Liver (tissue), 8 donors: ENCODE measurements at regions not wholly inside any gene's neighbourhood (a gene's known extent, or its start where the extent isn't known, plus 50 kb on each side); places are given as distances from the start of the nearest gene placed in this dataset.

Experiments used
- DNase-seq: peaks from one replicate; pipeline ENCODE4 v3.0.0-alpha.2; 2017; ENCODE audit warnings: low spot score
- H3K27ac ChIP-seq, 2 donors: one replicate each; pipeline ENCODE4 v1.7.0; 2013; ENCODE audit warnings: inconsistent platforms in 2 of 2, low read length in 2 of 2, control low read depth in 1 of 2, low read depth in 1 of 2, mild to moderate bottlenecking in 1 of 2
- H3K27me3 ChIP-seq, 4 donors: one replicate each; pipeline versions ENCODE4 v1.6.1 to v1.7.0; 2013; ENCODE audit warnings: low read length in 3 of 4, inconsistent platforms in 1 of 4, mild to moderate bottlenecking in 1 of 4, moderate library complexity in 1 of 4; ENCODE audit not compliant: control insufficient read depth in 4 of 4, insufficient read depth in 4 of 4
- H3K36me3 ChIP-seq, 4 donors: one replicate each; pipeline versions ENCODE4 v1.6.1 to v1.7.0; 2013; ENCODE audit warnings: low read length in 3 of 4, mild to moderate bottlenecking in 3 of 4, low read depth in 1 of 4, moderate library complexity in 1 of 4; ENCODE audit not compliant: control insufficient read depth in 4 of 4, insufficient read depth in 3 of 4
- H3K4me1 ChIP-seq, 4 donors: one replicate each; pipeline versions ENCODE4 v1.6.1 to v1.7.0; 2013; ENCODE audit warnings: low read length in 3 of 4, mild to moderate bottlenecking in 3 of 4, moderate library complexity in 1 of 4; ENCODE audit not compliant: control insufficient read depth in 4 of 4, insufficient read depth in 4 of 4
- H3K4me3 ChIP-seq, 3 donors: one replicate each; pipeline versions ENCODE4 v1.6.1 to v1.7.0; 2013; ENCODE audit warnings: low read length in 3 of 3, control low read depth in 1 of 3, low read depth in 1 of 3, mild to moderate bottlenecking in 1 of 3
- H3K9ac ChIP-seq, 2 donors: one replicate each; pipeline ENCODE4 v1.7.0; 2013; ENCODE audit warnings: low read length in 2 of 2, mild to moderate bottlenecking in 2 of 2, moderate library complexity in 2 of 2, control low read depth in 1 of 2, low read depth in 1 of 2
- H3K9me3 ChIP-seq, 4 donors: one replicate each; pipeline versions ENCODE4 v1.6.1 to v1.7.0; 2013; ENCODE audit warnings: low read length in 3 of 4; ENCODE audit not compliant: control insufficient read depth in 4 of 4
- EGR1 ChIP-seq, 2 donors: IDR thresholded peaks; 2 replicates each; pipeline ENCODE4 v1.6.1; 2016 to 2018; ENCODE audit warnings: antibody characterized with exemption in 2 of 2, low read depth in 2 of 2
- FOXA1 ChIP-seq: IDR thresholded peaks from 2 replicates; pipeline ENCODE4 v1.6.1; 2016; ENCODE audit warnings: antibody characterized with exemption
- FOXA2 ChIP-seq: IDR thresholded peaks from 2 replicates; pipeline ENCODE4 v1.6.1; 2016; ENCODE audit warnings: antibody characterized with exemption
- GABPA ChIP-seq, 2 donors: IDR thresholded peaks in 1 of 2; conservative IDR thresholded peaks in 1 of 2; 2 replicates each; pipeline ENCODE4 v1.6.1; 2016; ENCODE audit warnings: antibody characterized with exemption in 2 of 2, mild to moderate bottlenecking in 1 of 2, moderate library complexity in 1 of 2
- HNF4A ChIP-seq, 2 donors: conservative IDR thresholded peaks; 2 replicates each; pipeline ENCODE4 v1.6.1; 2016; ENCODE audit warnings: antibody characterized with exemption in 2 of 2, mild to moderate bottlenecking in 2 of 2
- HNF4G ChIP-seq: IDR thresholded peaks from 2 replicates; pipeline ENCODE4 v1.6.1; 2016; ENCODE audit warnings: antibody characterized with exemption
- JUND ChIP-seq, 2 donors: IDR thresholded peaks; 2 replicates each; pipeline ENCODE4 v1.6.1; 2016; ENCODE audit warnings: antibody characterized with exemption in 2 of 2
- NR2F2 ChIP-seq: IDR thresholded peaks from 2 replicates; pipeline ENCODE4 v1.6.1; 2016; ENCODE audit warnings: antibody characterized with exemption
- RAD21 ChIP-seq, 2 donors: IDR thresholded peaks; 2 replicates each; pipeline ENCODE4 v1.6.1; 2016; ENCODE audit warnings: antibody characterized with exemption in 2 of 2, mild to moderate bottlenecking in 2 of 2
- RXRA ChIP-seq, 2 donors: IDR thresholded peaks; 2 replicates each; pipeline ENCODE4 v1.6.1; 2017 to 2018; ENCODE audit warnings: antibody characterized with exemption in 2 of 2, mild to moderate bottlenecking in 1 of 2
- SP1 ChIP-seq: IDR thresholded peaks from 2 replicates; pipeline ENCODE4 v1.6.1; 2018; ENCODE audit warnings: antibody characterized with exemption, mild to moderate bottlenecking
- TAF1 ChIP-seq: conservative IDR thresholded peaks from 2 replicates; pipeline ENCODE4 v1.6.1; 2016; ENCODE audit warnings: antibody characterized with exemption, mild to moderate bottlenecking
- YY1 ChIP-seq: IDR thresholded peaks from 2 replicates; pipeline ENCODE4 v1.6.1; 2016; ENCODE audit warnings: antibody characterized with exemption, mild to moderate bottlenecking
- WGBS: extraction: QIAGEN DNeasy Blood & Tissue Kit; methylation state at CpG from one replicate; pipeline ENCODE4 v1.1.7; 2013; 5-methylcytosine and 5-hydroxymethylcytosine counted together
- TF ChIP-seq, protein P1 (sequence below): IDR thresholded peaks from 2 replicates; pipeline ENCODE4 v1.6.1; 2016; ENCODE audit warnings: antibody characterized with exemption, mild to moderate bottlenecking
- TF ChIP-seq, protein P2 (sequence below): IDR thresholded peaks from 2 replicates; pipeline ENCODE4 v1.6.1; 2016; ENCODE audit warnings: antibody characterized with exemption
- TF ChIP-seq, protein P3 (sequence below): IDR thresholded peaks from 2 replicates; pipeline ENCODE4 v1.6.1; 2016; ENCODE audit warnings: antibody characterized with exemption
- TF ChIP-seq, protein P4 (sequence below): IDR thresholded peaks from 2 replicates; pipeline ENCODE4 v1.6.1; 2016; ENCODE audit warnings: antibody characterized with exemption
- TF ChIP-seq, protein P5 (sequence below): fragments of 150-350 bp; IDR thresholded peaks from 2 replicates; pipeline ENCODE4 v1.5.1; 2017; ENCODE audit warnings: improper control_type of control experiment, low read depth, low read length; ENCODE audit not compliant: missing input control
- donor health status: healthy.
- donor health status: healthy.
- donor health status: healthy.
- donor health status: healthy.
- donor health status: healthy.

DNA sequence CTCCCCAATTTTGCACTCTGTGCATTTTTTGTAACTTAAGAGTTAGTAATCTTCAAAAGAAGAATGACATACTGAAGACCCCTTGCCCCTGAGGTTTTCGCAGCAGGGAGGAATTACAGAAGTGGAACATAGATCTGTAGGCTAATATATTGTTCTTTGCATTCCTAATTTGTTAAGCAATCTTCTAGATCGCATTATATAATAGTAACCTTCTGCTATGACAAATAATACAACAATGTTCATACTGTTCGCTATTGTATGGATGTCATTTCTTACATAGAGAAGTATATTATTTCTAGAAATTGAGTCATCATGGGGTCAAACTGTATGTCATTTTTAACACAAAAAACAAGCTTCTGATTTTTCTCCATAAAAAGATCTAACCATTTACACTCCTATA lies 95.8 kb upstream of the TGFBR2 start:
- no peaks in the 10 kb centered on the region for H3K9me3 ChIP-seq
- no peak overlapping the region for H3K4me3 ChIP-seq
- no peaks in the 10 kb centered on the region for H3K36me3 ChIP-seq
- 95% methylated on average over 3 of the region's 3 CpGs for WGBS
- TF ChIP-seq RAD21 (IDR thresholded peaks at IDR 0.05): no peak
- TF ChIP-seq FOXA1: no peak
- TF ChIP-seq, protein P1, sequence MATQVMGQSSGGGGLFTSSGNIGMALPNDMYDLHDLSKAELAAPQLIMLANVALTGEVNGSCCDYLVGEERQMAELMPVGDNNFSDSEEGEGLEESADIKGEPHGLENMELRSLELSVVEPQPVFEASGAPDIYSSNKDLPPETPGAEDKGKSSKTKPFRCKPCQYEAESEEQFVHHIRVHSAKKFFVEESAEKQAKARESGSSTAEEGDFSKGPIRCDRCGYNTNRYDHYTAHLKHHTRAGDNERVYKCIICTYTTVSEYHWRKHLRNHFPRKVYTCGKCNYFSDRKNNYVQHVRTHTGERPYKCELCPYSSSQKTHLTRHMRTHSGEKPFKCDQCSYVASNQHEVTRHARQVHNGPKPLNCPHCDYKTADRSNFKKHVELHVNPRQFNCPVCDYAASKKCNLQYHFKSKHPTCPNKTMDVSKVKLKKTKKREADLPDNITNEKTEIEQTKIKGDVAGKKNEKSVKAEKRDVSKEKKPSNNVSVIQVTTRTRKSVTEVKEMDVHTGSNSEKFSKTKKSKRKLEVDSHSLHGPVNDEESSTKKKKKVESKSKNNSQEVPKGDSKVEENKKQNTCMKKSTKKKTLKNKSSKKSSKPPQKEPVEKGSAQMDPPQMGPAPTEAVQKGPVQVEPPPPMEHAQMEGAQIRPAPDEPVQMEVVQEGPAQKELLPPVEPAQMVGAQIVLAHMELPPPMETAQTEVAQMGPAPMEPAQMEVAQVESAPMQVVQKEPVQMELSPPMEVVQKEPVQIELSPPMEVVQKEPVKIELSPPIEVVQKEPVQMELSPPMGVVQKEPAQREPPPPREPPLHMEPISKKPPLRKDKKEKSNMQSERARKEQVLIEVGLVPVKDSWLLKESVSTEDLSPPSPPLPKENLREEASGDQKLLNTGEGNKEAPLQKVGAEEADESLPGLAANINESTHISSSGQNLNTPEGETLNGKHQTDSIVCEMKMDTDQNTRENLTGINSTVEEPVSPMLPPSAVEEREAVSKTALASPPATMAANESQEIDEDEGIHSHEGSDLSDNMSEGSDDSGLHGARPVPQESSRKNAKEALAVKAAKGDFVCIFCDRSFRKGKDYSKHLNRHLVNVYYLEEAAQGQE: no peak
- no peak for TF ChIP-seq HNF4G
- no peak for TF ChIP-seq EGR1 (IDR thresholded peaks at IDR 0.05; ENCODE audit: low read depth in 2 of 2)
- no peak overlapping the region for H3K9ac ChIP-seq
- no peak for DNase-seq
- H3K27me3 ChIP-seq: no peaks in the 10 kb centered on the region
- no peak overlapping the region for H3K27ac ChIP-seq
- peaks cover 4 to 8% (median 5%) of the 10 kb centered on the region in 4 donors for H3K4me1 ChIP-seq

DNA sequence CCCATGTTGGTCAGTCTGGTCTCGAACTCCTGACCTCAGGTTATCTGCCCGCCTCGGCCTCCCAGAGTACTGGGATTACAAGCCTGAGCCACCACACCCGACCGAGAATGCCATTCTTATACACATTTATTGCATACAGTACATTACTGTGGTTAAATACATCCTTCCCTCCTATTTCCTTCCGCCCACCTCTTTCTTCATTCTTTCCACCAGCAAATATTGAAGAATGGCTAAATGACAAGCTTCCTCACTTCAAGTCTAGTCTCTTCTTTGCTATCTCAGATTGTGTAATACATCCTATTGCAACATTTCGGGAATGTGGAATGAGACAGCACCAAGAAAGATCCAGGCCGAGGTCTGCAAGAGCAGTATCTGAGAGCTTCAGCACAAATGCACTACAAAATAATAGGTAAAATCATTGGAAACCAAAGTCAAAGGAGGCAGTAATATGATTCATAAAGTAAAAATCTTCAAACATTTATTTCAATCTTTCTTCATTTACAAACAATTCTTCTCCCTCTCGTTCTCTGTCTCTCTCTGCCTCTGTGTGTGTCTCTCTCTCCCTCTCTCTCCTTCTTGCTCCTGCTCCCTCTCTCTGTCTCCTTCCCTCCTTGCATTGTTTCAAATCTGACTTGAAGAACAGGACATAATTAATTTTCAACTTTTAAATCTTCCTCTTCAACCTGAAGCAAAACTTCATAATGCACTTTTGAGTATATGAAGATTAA lies 94.7 kb upstream of the TGFBR2 start:
- H3K4me3 ChIP-seq: no peak overlapping the region
- H3K9ac ChIP-seq: no peak overlapping the region
- WGBS: 59% methylated on average over 9 of the region's 9 CpGs
- no peaks in the 10 kb centered on the region for H3K9me3 ChIP-seq
- H3K36me3 ChIP-seq: no peaks in the 10 kb centered on the region
- H3K4me1 ChIP-seq: peaks cover 4 to 15% (median 13%) of the 10 kb centered on the region in 4 donors
- no peak overlapping the region for H3K27ac ChIP-seq
- no peak for DNase-seq
- peak; percentile 61 to 69 for TF ChIP-seq RAD21 (IDR thresholded peaks at IDR 0.05)
- TF ChIP-seq HNF4G: no peak
- TF ChIP-seq NR2F2: peak; percentile 41
- peak; percentile 36 to 48 for TF ChIP-seq RXRA (IDR thresholded peaks at IDR 0.05)
- TF ChIP-seq, protein P2, sequence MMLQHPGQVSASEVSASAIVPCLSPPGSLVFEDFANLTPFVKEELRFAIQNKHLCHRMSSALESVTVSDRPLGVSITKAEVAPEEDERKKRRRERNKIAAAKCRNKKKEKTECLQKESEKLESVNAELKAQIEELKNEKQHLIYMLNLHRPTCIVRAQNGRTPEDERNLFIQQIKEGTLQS: peak; percentile 37
- peak; percentile 40 to 50 for TF ChIP-seq HNF4A (conservative IDR thresholded peaks at IDR 0.05)
- peak; percentile 32 for TF ChIP-seq YY1
- no peak for TF ChIP-seq FOXA2
- TF ChIP-seq, protein P3, sequence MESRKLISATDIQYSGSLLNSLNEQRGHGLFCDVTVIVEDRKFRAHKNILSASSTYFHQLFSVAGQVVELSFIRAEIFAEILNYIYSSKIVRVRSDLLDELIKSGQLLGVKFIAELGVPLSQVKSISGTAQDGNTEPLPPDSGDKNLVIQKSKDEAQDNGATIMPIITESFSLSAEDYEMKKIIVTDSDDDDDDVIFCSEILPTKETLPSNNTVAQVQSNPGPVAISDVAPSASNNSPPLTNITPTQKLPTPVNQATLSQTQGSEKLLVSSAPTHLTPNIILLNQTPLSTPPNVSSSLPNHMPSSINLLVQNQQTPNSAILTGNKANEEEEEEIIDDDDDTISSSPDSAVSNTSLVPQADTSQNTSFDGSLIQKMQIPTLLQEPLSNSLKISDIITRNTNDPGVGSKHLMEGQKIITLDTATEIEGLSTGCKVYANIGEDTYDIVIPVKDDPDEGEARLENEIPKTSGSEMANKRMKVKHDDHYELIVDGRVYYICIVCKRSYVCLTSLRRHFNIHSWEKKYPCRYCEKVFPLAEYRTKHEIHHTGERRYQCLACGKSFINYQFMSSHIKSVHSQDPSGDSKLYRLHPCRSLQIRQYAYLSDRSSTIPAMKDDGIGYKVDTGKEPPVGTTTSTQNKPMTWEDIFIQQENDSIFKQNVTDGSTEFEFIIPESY: no peak
- TF ChIP-seq GABPA (IDR thresholded peaks at IDR 0.05 in 1 of 2, conservative IDR thresholded peaks at IDR 0.05 in 1 of 2): no peak
- TF ChIP-seq, protein P1: no peak
- TF ChIP-seq, protein P4, sequence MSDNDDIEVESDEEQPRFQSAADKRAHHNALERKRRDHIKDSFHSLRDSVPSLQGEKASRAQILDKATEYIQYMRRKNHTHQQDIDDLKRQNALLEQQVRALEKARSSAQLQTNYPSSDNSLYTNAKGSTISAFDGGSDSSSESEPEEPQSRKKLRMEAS: peak; percentile 68
- TF ChIP-seq TAF1: no peak
- peak; percentile 24 for TF ChIP-seq SP1
- TF ChIP-seq, protein P5, sequence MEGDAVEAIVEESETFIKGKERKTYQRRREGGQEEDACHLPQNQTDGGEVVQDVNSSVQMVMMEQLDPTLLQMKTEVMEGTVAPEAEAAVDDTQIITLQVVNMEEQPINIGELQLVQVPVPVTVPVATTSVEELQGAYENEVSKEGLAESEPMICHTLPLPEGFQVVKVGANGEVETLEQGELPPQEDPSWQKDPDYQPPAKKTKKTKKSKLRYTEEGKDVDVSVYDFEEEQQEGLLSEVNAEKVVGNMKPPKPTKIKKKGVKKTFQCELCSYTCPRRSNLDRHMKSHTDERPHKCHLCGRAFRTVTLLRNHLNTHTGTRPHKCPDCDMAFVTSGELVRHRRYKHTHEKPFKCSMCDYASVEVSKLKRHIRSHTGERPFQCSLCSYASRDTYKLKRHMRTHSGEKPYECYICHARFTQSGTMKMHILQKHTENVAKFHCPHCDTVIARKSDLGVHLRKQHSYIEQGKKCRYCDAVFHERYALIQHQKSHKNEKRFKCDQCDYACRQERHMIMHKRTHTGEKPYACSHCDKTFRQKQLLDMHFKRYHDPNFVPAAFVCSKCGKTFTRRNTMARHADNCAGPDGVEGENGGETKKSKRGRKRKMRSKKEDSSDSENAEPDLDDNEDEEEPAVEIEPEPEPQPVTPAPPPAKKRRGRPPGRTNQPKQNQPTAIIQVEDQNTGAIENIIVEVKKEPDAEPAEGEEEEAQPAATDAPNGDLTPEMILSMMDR: no peak
- TF ChIP-seq JUND (IDR thresholded peaks at IDR 0.05): peak; percentile 15 to 51
- no peak for TF ChIP-seq FOXA1
- TF ChIP-seq EGR1 (IDR thresholded peaks at IDR 0.05; ENCODE audit: low read depth in 2 of 2): no peak
- H3K27me3 ChIP-seq: no peaks in the 10 kb centered on the region
